LHCN-M2 (cell line): ENCODE measurements at regions not wholly inside any gene's neighbourhood (a gene's known extent, or its start where the extent isn't known, plus 50 kb on each side); places are given as distances from the start of the nearest gene placed in this dataset.
"Not testable (repeated sequence)": the region's sequence is repeated elsewhere in the genome, so short reads cannot be mapped to it uniquely, and the experiment has no call there.

Experiments used
- DNase-seq: peaks from one replicate; pipeline ENCODE4 v3.0.0-alpha.2; 2012; ENCODE audit warnings: low read depth

- peak; percentile 90 for DNase-seq
These were observed 59.3 kb downstream of the GPR88 start for GRCh38 chr1:100597061-100597741.

GRCh38 chr1:100597784-100598183 lies 59.8 kb downstream of the GPR88 start:
- peak; percentile 36 for DNase-seq

GRCh38 chr1:100600377-100600776 lies 62.4 kb downstream of the GPR88 start:
- not testable (repeated sequence) for DNase-seq

GRCh38 chr1:100602028-100602427 lies 64.1 kb downstream of the GPR88 start:
- not testable (repeated sequence) for DNase-seq

GRCh38 chr1:100604372-100604771 lies 66.4 kb downstream of the GPR88 start:
- DNase-seq, result no peak

- peak; percentile 81 for DNase-seq
These were observed 68.5 kb downstream of the GPR88 start for GRCh38 chr1:100606438-100606837.

- no peak for DNase-seq
These were observed 69.8 kb downstream of the GPR88 start for GRCh38 chr1:100607628-100608240.

- no peak for DNase-seq
These were observed 71.9 kb downstream of the GPR88 start for GRCh38 chr1:100609849-100610248.

GRCh38 chr1:100611086-100611485 lies 73.1 kb downstream of the GPR88 start:
- DNase-seq, result no peak

GRCh38 chr1:100612540-100612939 lies 74.6 kb downstream of the GPR88 start:
- no peak for DNase-seq

- DNase-seq, result no peak
These were observed 76.0 kb downstream of the GPR88 start for GRCh38 chr1:100613817-100614559.

- no peak for DNase-seq
These were observed 76.6 kb downstream of the GPR88 start for GRCh38 chr1:100614570-100614969.

- DNase-seq, result no peak
These were observed 77.7 kb downstream of the GPR88 start for GRCh38 chr1:100615686-100616085.

- no peak for DNase-seq
These were observed 78.2 kb downstream of the GPR88 start for GRCh38 chr1:100616121-100616621.

- DNase-seq, result peak; percentile 100
These were observed 84.1 kb downstream of the GPR88 start for GRCh38 chr1:100622037-100622436.

GRCh38 chr1:100622506-100622905 lies 84.6 kb downstream of the GPR88 start:
- DNase-seq, result peak; percentile 67

- peak; percentile 73 for DNase-seq
These were observed 85.2 kb downstream of the GPR88 start for GRCh38 chr1:100622966-100623762.

- DNase-seq, result peak; percentile 63
These were observed 87.1 kb downstream of the GPR88 start for GRCh38 chr1:100624886-100625610.

GRCh38 chr1:100626397-100626796 lies 88.5 kb downstream of the GPR88 start:
- no peak for DNase-seq

- DNase-seq, result peak; percentile 94
These were observed 89.2 kb downstream of the GPR88 start for GRCh38 chr1:100627054-100627716.
